H1 (cell line): ENCODE measurements at regions not wholly inside any gene's neighbourhood (a gene's known extent, or its start where the extent isn't known, plus 50 kb on each side); places are given as distances from the start of the nearest gene placed in this dataset.

ENCODE experiments used
- CTCF ChIA-PET: fragments of 300-600 bp; sonication (Branson Sonifier 250); formaldehyde crosslinking; loops from one replicate; lab custom pipeline; 2021; ENCODE audit not compliant: partially characterized antibody; lab: Charles Lee
- POLR2A ChIA-PET: fragments of 300-600 bp; sonication (Branson Sonifier 250); formaldehyde crosslinking; loops from one replicate; lab custom pipeline; 2021; ENCODE audit warnings: inconsistent platforms; ENCODE audit not compliant: partially characterized antibody; lab: Charles Lee
- DNase-seq, 2 experiments: peaks; one replicate each; pipeline versions ENCODE4 v3.0.0 to v3.0.0-alpha.2; 2010 to 2022; ENCODE audit warnings: low spot score in 2 of 2, low read depth in 1 of 2, mixed read lengths in 1 of 2
- FAIRE-seq: peaks from 2 replicates; lab custom pipeline; 2011; peaks lifted over from hg19 to GRCh38; lab: Jason Lieb, UNC
- H2AFZ ChIP-seq: 2 replicates; pipeline ENCODE4 v1.8.1; 2012; ENCODE audit warnings: low read length, inconsistent platforms
- H2AK5ac ChIP-seq: 2 replicates; pipeline ENCODE4 v1.6.1; 2013; ENCODE audit warnings: low read depth, low read length
- H2BK120ac ChIP-seq: replicated peaks from 2 replicates; pipeline ENCODE3; 2013; ENCODE audit warnings: low read depth, low read length, inconsistent platforms
- H2BK12ac ChIP-seq: 2 replicates; pipeline ENCODE4 v1.6.1; 2013; ENCODE audit warnings: low read depth, low read length
- H2BK15ac ChIP-seq: 2 replicates; pipeline ENCODE4 v1.6.1; 2013; ENCODE audit warnings: low read length
- H2BK20ac ChIP-seq: 2 replicates; pipeline ENCODE4 v1.6.1; 2013; ENCODE audit warnings: low read length
- H2BK5ac ChIP-seq: 2 replicates; pipeline ENCODE4 v1.6.1; 2013; ENCODE audit warnings: low read depth, low read length
- H3K14ac ChIP-seq: 2 replicates; pipeline ENCODE4 v1.6.1; 2013; ENCODE audit warnings: inconsistent platforms; ENCODE audit not compliant: insufficient read length
- H3K18ac ChIP-seq: 2 replicates; pipeline ENCODE4 v1.6.1; 2013; ENCODE audit warnings: low read length; ENCODE audit errors: extremely low read depth
- H3K23ac ChIP-seq: 2 replicates; pipeline ENCODE4 v1.6.1; 2013; ENCODE audit warnings: inconsistent platforms; ENCODE audit not compliant: insufficient read length
- H3K23me2 ChIP-seq: 2 replicates; pipeline ENCODE4 v1.6.1; 2013; ENCODE audit warnings: low read depth, low read length
- H3K27ac ChIP-seq: 2 replicates; pipeline ENCODE4 v1.6.1; 2011; ENCODE audit warnings: low read depth, low read length, inconsistent platforms
- H3K27me3 ChIP-seq, 4 experiments: replicated peaks in 1 of 4; 1 replicate in 1 of 4; 2 replicates in 3 of 4; pipeline versions ENCODE4 v1.6.1 to v1.8.1; 2011 to 2013; ENCODE audit warnings: low read length in 3 of 4, mild to moderate bottlenecking in 3 of 4, inconsistent platforms in 2 of 4, mixed read lengths in 2 of 4, moderate library complexity in 1 of 4; ENCODE audit not compliant: control insufficient read depth in 3 of 4, insufficient read depth in 3 of 4; ENCODE audit errors: extremely low read depth in 1 of 4
- H3K36me3 ChIP-seq, 4 experiments: 2 replicates each; pipeline versions ENCODE4 v1.6.1 to v1.8.1; 2011 to 2013; ENCODE audit warnings: mild to moderate bottlenecking in 4 of 4, low read length in 3 of 4, moderate library complexity in 2 of 4, control low read depth in 1 of 4, inconsistent platforms in 1 of 4; ENCODE audit not compliant: insufficient read depth in 4 of 4, control insufficient read depth in 2 of 4
- H3K4ac ChIP-seq: replicated peaks from 2 replicates; pipeline ENCODE3; 2013; ENCODE audit warnings: low read length, low read depth, mixed read lengths, inconsistent platforms; ENCODE audit not compliant: insufficient read length
- H3K4me1 ChIP-seq, 4 experiments: replicated peaks in 1 of 4; 1 replicate in 1 of 4; 2 replicates in 3 of 4; pipeline versions ENCODE4 v1.6.1 to v1.8.1; 2011 to 2013; ENCODE audit warnings: low read length in 3 of 4, inconsistent platforms in 2 of 4, mixed read lengths in 1 of 4; ENCODE audit not compliant: insufficient read depth in 4 of 4, control insufficient read depth in 3 of 4
- H3K4me2 ChIP-seq, 2 experiments: 2 replicates each; pipeline versions ENCODE4 v1.6.1 to v1.8.1; 2011 to 2013; ENCODE audit warnings: low read depth in 2 of 2, low read length in 2 of 2, control low read depth in 1 of 2, inconsistent platforms in 1 of 2, mild to moderate bottlenecking in 1 of 2; ENCODE audit not compliant: insufficient read depth in 1 of 2
- H3K4me3 ChIP-seq, 4 experiments: fragments of 200-600, 300-600 bp in 1 of 4; sonication (generic), shearing (Covaris generic), sonication (Bioruptor Twin) in 1 of 4; 2 replicates each; pipeline versions ENCODE4 v1.5.1 to v1.8.1; 2011 to 2016; ENCODE audit warnings: low read length in 4 of 4, low read depth in 3 of 4, control low read depth in 2 of 4, inconsistent platforms in 2 of 4, mild to moderate bottlenecking in 2 of 4, mixed read lengths in 1 of 4, moderate library complexity in 1 of 4; ENCODE audit not compliant: insufficient read depth in 2 of 4; ENCODE audit errors: extremely low read depth in 1 of 4
- H3K56ac ChIP-seq: replicated peaks from 2 replicates; pipeline ENCODE3; 2013; ENCODE audit warnings: low read depth, mild to moderate bottlenecking, mixed read lengths, low read length, inconsistent platforms; ENCODE audit not compliant: insufficient read length
- H3K79me1 ChIP-seq: 2 replicates; pipeline ENCODE4 v1.6.1; 2013; ENCODE audit warnings: low read depth, low read length, control low read depth
- H3K79me2 ChIP-seq, 2 experiments: 2 replicates each; pipeline versions ENCODE4 v1.6.1 to v1.8.1; 2012 to 2013; ENCODE audit warnings: low read length in 2 of 2, mild to moderate bottlenecking in 2 of 2, inconsistent platforms in 1 of 2; ENCODE audit not compliant: insufficient read depth in 2 of 2, control insufficient read depth in 1 of 2
- H3K9ac ChIP-seq, 4 experiments: replicated peaks in 1 of 4; 1 replicate in 1 of 4; 2 replicates in 3 of 4; pipeline versions ENCODE4 v1.6.1 to v1.8.1; 2011 to 2013; ENCODE audit warnings: low read depth in 3 of 4, low read length in 3 of 4, control low read depth in 2 of 4, mild to moderate bottlenecking in 2 of 4, moderate library complexity in 2 of 4, inconsistent platforms in 1 of 4; ENCODE audit errors: extremely low read depth in 1 of 4
- H3K9me3 ChIP-seq, 2 experiments: 2 replicates each; pipeline versions ENCODE4 v1.6.1 to v1.8.1; 2012 to 2013; ENCODE audit warnings: mild to moderate bottlenecking in 2 of 2, moderate library complexity in 2 of 2, control low read depth in 1 of 2, inconsistent platforms in 1 of 2, low read depth in 1 of 2, low read length in 1 of 2, mixed read lengths in 1 of 2; ENCODE audit not compliant: insufficient read depth in 2 of 2
- H4K20me1 ChIP-seq, 2 experiments: replicated peaks in 1 of 2; 2 replicates each; pipeline versions ENCODE3 to v1.8.1; 2011 to 2013; ENCODE audit warnings: inconsistent platforms in 2 of 2, low read length in 2 of 2, mild to moderate bottlenecking in 1 of 2; ENCODE audit not compliant: insufficient read depth in 2 of 2, control insufficient read depth in 1 of 2
- H4K5ac ChIP-seq: 2 replicates; pipeline ENCODE4 v1.6.1; 2013; ENCODE audit warnings: low read length, low read depth, mixed read lengths, inconsistent platforms; ENCODE audit not compliant: insufficient read length
- H4K8ac ChIP-seq: 2 replicates; pipeline ENCODE4 v1.8.0; 2013; ENCODE audit warnings: mild to moderate bottlenecking, moderate library complexity, low read length, inconsistent platforms; ENCODE audit not compliant: insufficient read depth; ENCODE audit errors: extremely low read depth
- H4K91ac ChIP-seq: replicated peaks from 2 replicates; pipeline ENCODE3; 2013; ENCODE audit warnings: low read length, mixed read lengths, inconsistent platforms; ENCODE audit not compliant: insufficient read length
- ASH2L ChIP-seq: fragments of 200-600, 300-600 bp; sonication (generic); IDR thresholded peaks from one replicate; pipeline ENCODE4 v1.7.1; 2017; ENCODE audit warnings: low read length
- CEBPB ChIP-seq: IDR thresholded peaks from 2 replicates; pipeline ENCODE4 v1.6.1; 2012; ENCODE audit warnings: low read depth, low read length
- GTF2F1 ChIP-seq: IDR thresholded peaks from 2 replicates; pipeline ENCODE4 v1.6.1; 2012; ENCODE audit warnings: low read depth, low read length, improper control_type of control experiment, borderline replicate concordance
- HDAC2 ChIP-seq, 2 experiments: fragments of 300-600 bp in 1 of 2; sonication (generic) in 1 of 2; IDR thresholded peaks; 2 replicates each; pipeline ENCODE4 v1.6.1; 2011 to 2012; ENCODE audit warnings: low read depth in 2 of 2, low read length in 2 of 2, mild to moderate bottlenecking in 2 of 2, moderate library complexity in 2 of 2, borderline replicate concordance in 1 of 2, inconsistent platforms in 1 of 2
- HDAC6 ChIP-seq: IDR thresholded peaks from one replicate; pipeline ENCODE4 v1.7.1; 2012; ENCODE audit warnings: low read depth, mild to moderate bottlenecking, inconsistent platforms, low read length, moderate library complexity
- JUND ChIP-seq: IDR thresholded peaks from 2 replicates; pipeline ENCODE4 v1.6.1; 2011; ENCODE audit warnings: mild to moderate bottlenecking, improper control_type of control experiment, low read length
- SIRT6 ChIP-seq: IDR thresholded peaks from one replicate; pipeline ENCODE4 v1.7.1; 2012; ENCODE audit warnings: low read length, inconsistent platforms
- SP2 ChIP-seq: IDR thresholded peaks from 2 replicates; pipeline ENCODE4 v1.6.1; 2012; ENCODE audit warnings: mild to moderate bottlenecking, low read length, inconsistent platforms
- ZNF274 ChIP-seq: IDR thresholded peaks from 2 replicates; pipeline ENCODE4 v1.7.0; 2012; ENCODE audit warnings: low read length, borderline replicate concordance; ENCODE audit errors: extremely low read depth
- WGBS, 2 experiments: shearing (Covaris generic) in 1 of 2; methylation state at CpG; one replicate each; pipeline versions ENCODE4 v1.1.6 to v1.1.7; 2013 to 2015; ENCODE audit warnings: low lambda C conversion rate in 2 of 2, mixed read lengths in 2 of 2, inconsistent platforms in 1 of 2, low coverage in 1 of 2, missing lambda C conversion rate in 1 of 2; ENCODE audit not compliant: insufficient replicate concordance in 2 of 2, insufficient coverage in 1 of 2, insufficient read length in 1 of 2; ENCODE audit errors: extremely low coverage in 1 of 2, missing lambda C conversion rate in 1 of 2; 5-methylcytosine and 5-hydroxymethylcytosine counted together

DNA sequence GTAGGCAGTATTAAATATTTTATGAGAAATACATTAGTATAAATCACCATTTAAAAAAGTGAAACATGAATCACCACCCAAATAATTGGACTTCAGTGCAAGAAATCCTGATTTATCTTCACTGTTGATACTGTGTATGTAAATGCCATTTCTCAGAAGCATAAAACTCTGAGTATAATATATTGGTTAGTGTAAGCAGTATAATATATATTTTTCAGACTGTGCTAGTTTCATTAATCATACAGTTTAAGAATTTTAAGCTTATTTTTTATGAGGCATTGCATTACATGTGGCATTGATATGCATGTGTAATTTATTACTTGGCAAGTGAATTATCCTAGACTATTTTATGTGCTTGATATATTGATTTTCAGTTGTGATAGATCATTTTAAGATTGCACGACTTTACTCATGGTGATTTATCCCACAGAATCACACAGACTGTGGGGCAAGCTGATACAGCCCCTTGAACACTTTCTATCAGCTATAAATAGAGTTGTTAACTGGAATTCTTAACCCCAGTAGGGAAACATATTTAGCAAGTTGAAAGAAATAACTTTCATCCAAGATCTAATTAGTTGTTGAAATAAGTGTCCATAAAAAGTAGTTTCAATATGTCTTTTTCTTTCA, 403.5 kb downstream of the RPL10L start:
- Histone ChIP-seq H4K91ac (no peak overlapping the region), H3K18ac (no peak overlapping the region), H2BK20ac (no peak overlapping the region), H3K14ac (no peak overlapping the region), H3K9me3 (no peaks in the 10 kb centered on the region), H3K9ac (no peak overlapping the region), H3K23me2 (peaks cover 1% of the 10 kb centered on the region; the same call in 1 of the 2 replicates), H2BK120ac (no peak overlapping the region), H3K4me3 (no peak overlapping the region; a peak in 1 of 8 replicates), H2AFZ (no peak overlapping the region), H3K4ac (no peak overlapping the region), H3K4me2 (no peak overlapping the region), H2BK5ac (no peak overlapping the region), H3K4me1 (no peaks in the 10 kb centered on the region), H2BK15ac (no peak overlapping the region), H4K20me1 (no peaks in the 10 kb centered on the region), H4K5ac (no peak overlapping the region), H3K36me3 (no peaks in the 10 kb centered on the region), H4K8ac (no peak overlapping the region), H2AK5ac (no peak overlapping the region), H3K56ac (no peak overlapping the region), H3K79me2 (no peaks in the 10 kb centered on the region), H3K27me3 (no peaks in the 10 kb centered on the region), H3K79me1 (no peaks in the 10 kb centered on the region), H2BK12ac (no peak overlapping the region), H3K27ac (no peak overlapping the region), H3K23ac (no peak overlapping the region)
- ChIA-PET CTCF (interaction anchor here (5.2 kb wide), 1 partner anchor 96 kb away, joined by 36 read pairs; no protein-coding TSS in a partner anchor), POLR2A (no interaction called here)
- WGBS, 2 experiments, result 71% methylated on average over 1 of the region's 1 CpG; no CpG with 5 or more reads in 1 of the 2 experiments
- FAIRE-seq (no peak), DNase-seq (no peak)
- TF ChIP-seq HDAC6 (no peak), JUND (no peak), ASH2L (no peak), SP2 (no peak), GTF2F1 (no peak), HDAC2 (IDR thresholded peaks at IDR 0.05; ENCODE audit: borderline replicate concordance in 1 of 2, low read depth in 2 of 2, low read length in 2 of 2) (no peak), CEBPB (no peak), ZNF274 (no peak), SIRT6 (no peak)
